ENCODE measurements at regions not wholly inside any gene's neighbourhood (a gene's known extent, or its start where the extent isn't known, plus 50 kb on each side); places are given as distances from the start of the nearest gene placed in this dataset.

- TF ChIP-seq CTCF (IDR thresholded peaks at IDR 0.05) (no peak), POLR2A (IDR thresholded peaks at IDR 0.05) (no peak)
These were observed 162.3 kb upstream of the APP start for GRCh38 chr21:26332867-26333266.
